ENCODE measurements at regions not wholly inside any gene's neighbourhood (a gene's known extent, or its start where the extent isn't known, plus 50 kb on each side); places are given as distances from the start of the nearest gene placed in this dataset.
"Not testable (repeated sequence)": the region's sequence is repeated elsewhere in the genome, so short reads cannot be mapped to it uniquely, and the experiment has no call there.

DNA sequence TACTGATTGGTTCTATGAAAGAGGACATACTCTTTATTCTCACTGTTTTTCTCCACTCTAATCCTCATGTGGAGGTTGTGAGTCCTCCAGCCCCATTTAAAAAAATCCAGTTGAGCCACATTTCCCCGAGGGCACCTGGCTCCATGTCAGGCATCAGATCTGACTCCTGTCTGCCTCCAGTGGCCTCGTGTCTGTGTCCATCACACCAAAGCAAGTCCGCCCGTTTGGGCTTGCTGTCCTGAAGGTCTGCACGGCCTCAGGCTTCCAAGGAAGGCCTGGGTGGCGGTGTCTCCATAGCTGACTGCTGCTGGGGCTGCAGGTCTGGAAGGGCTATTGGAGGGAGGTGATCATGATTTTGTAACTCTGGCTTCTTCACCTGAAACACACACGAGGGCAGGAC is 233.4 kb upstream of the PLGLB2 start:
- not testable (repeated sequence) for DNase-seq (ENCODE audit: low spot score)

GRCh38 chr2:87515226-87515625 is 232.7 kb upstream of the PLGLB2 start:
- not testable (repeated sequence) for DNase-seq (ENCODE audit: low spot score)

GRCh38 chr2:87515875-87516274 is 232.0 kb upstream of the PLGLB2 start:
- not testable (repeated sequence) for DNase-seq (ENCODE audit: low spot score)

- peak; percentile 18 for DNase-seq (ENCODE audit: low spot score)
Measured at GRCh38 chr2:87516369-87516967, 231.4 kb upstream of the PLGLB2 start.

DNA sequence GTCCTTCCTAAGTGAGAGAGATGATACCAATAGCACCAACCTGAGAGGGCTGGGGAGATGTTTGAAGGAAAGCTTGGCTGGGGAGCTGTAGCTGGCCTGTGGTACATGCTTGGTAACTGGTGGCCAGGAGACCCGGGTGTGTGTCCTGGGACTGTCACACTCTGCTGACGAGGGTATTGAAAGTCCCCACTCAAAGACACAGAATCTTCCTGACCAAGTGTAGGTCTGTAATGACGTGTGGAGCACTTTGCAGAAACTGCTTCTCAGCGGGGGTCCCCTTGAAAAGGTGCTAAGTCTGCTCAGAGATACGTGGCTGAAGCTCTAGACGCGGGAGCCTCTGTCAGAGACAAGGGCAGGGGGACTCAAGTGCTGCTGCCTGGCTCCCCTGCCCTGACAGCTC is 230.4 kb upstream of the PLGLB2 start:
- DNase-seq (ENCODE audit: low spot score): not testable (repeated sequence)

GRCh38 chr2:87518066-87518465 is 229.8 kb upstream of the PLGLB2 start:
- DNase-seq (ENCODE audit: low spot score): not testable (repeated sequence)

- DNase-seq (ENCODE audit: low spot score): not testable (repeated sequence)
Measured at GRCh38 chr2:87518547-87518946, 229.3 kb upstream of the PLGLB2 start.

GRCh38 chr2:87519158-87520011 is 228.5 kb upstream of the PLGLB2 start:
- not testable (repeated sequence) for DNase-seq (ENCODE audit: low spot score)

GRCh38 chr2:87521057-87521456 is 226.8 kb upstream of the PLGLB2 start:
- DNase-seq (ENCODE audit: low spot score): not testable (repeated sequence)

- not testable (repeated sequence) for DNase-seq (ENCODE audit: low spot score)
Measured at GRCh38 chr2:87521489-87521888, 226.4 kb upstream of the PLGLB2 start.

DNA sequence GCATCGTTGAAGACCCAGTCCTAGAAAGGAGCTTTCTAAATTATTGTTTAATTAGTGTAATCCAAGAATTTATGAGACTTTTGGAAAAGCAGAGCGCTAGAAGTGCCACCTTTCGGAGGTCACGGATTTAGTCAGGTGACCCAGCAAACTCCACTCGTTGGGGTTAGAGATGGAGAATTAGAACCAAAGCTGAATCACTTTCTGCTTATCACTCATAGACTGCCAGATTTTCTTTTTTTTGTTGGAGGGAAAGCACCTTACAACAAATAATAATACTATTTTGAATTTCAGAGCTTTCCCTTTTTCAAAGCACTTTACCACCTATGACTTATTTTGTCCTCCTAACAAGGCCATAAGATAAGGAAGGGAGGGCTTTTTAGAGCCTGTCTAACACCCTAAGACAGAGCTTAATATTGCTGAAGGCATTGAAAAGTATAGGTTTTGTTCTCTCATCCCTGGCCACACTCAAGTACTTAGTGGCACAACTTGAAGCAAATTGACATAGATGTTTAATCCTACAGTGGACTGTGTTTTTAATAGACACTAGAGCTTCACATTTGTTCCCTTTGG is 223.2 kb upstream of the PLGLB2 start:
- not testable (repeated sequence) for DNase-seq (ENCODE audit: low spot score)

DNA sequence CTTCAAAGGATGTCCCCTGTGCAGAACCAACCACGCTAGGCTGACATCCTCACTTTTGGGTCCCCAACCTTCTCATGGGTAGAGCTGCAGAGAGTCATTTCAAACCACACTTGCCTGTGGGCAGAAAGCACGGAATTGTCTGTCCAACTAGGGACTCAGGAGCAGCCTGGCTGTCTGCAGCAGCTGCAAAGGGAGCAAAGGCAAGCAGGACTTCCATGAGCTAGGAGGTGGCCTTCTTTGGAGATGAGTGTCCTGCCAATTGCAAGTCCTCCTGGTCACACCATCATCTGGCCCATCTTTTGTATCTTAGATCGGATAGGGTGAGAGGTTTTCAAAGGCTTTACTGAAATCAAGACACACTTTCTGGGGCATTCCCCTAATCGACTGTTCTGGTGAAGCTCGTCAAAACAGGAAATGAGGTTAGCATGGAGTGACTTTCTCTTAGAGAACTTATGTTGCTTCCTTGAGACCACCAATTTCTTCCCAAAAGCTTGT is 222.3 kb upstream of the PLGLB2 start:
- not testable (repeated sequence) for DNase-seq (ENCODE audit: low spot score)

DNA sequence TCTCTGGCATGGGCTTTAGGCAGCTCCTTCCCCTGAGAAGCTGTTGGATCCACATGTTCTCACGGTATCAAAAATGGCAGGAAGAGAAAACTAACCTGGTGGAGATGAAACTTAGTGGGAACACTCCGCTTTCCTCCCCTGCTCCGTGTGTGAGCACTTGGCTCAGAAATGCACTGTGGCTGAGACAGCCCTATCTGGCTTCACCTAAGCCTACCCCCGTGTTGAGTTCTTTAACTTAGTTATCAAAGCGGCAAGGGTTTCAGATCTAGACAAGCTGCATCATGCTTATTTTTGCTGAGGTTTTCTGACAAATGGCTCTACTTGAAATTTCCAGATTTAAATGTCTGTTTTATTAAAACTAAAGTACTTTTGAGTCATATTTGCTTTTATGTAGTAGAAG is 221.6 kb upstream of the PLGLB2 start:
- not testable (repeated sequence) for DNase-seq (ENCODE audit: low spot score)

DNA sequence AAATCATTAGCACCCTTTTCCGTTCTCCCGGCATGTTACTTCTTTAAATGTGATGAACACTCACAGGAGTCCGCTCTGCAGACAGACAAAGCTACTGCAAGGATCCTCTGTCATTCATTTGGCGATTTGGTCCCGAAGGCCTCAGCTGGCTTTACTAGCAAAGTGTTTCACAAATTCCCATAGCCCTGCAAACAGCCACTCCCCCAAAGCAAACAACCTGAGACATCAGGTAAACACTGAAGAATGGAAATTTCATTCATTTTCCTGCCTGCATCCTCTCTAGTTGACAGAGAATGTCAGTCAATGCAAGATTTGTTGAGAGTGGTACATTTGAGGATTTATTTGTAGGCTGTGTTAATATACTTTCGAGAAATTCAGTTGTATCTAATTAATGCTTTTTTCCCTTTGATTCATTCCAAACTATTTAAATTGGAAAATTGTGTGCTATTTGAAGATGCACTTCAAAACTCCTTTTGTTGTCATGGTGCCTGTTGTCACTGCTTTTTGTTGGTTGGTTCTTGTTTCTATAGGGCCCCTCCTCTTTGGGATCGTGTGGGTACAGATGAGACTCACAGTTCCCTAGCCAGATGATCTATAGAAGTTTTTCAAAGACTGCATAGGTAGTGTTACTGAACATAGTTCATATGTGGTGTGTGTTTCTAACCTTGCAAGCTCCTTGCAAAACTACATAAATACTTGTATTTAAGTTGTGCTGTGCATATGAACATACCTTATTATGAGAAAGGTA is 215.7 kb upstream of the PLGLB2 start:
- DNase-seq (ENCODE audit: low spot score): peak; percentile 5

DNA sequence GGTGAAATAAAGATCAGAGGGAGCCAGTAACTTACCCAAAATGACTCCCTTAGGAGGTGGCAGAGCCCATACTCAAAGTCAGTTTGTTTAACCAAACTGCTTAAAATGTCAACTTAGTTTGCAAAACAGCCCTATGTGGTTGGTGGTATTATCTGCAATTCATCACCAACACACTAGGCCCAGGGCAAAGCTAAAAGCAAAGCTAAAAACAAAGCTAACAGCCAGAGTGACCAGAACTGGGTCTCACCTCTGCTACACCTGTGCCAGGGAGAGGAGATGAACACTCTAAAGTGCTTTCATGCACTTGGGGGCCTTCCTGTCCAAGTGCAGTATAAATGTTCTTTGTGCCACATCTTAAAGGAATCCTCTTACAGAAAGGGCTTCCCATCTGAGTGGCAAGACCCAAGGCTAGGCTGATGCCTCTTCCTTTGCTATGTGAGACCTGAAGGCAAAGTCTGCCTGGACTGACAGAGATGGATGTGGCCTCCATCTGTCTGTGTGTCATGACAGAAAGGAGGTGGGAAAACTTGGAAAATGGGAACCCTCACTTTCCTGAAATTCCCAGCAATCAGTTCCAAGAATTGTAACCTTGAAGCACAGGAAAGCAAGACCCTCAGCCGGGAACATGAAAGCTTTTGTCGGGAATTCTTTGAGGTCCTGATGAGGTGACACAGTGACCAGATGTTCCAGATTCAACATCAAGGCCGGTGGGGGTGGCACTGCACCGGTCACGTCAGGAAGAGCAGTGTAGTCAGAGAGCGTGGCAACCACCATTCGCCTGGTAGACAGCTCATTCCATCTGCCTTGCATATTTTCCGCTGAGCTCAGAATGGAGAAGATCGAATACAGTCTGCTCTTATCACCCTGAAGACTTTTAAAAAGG is 214.3 kb upstream of the PLGLB2 start:
- DNase-seq (ENCODE audit: low spot score): peak; percentile 76

GRCh38 chr2:87534273-87534889 is 213.5 kb upstream of the PLGLB2 start:
- DNase-seq (ENCODE audit: low spot score): not testable (repeated sequence)

GRCh38 chr2:87536427-87536826 is 211.5 kb upstream of the PLGLB2 start:
- DNase-seq (ENCODE audit: low spot score): not testable (repeated sequence)

DNA sequence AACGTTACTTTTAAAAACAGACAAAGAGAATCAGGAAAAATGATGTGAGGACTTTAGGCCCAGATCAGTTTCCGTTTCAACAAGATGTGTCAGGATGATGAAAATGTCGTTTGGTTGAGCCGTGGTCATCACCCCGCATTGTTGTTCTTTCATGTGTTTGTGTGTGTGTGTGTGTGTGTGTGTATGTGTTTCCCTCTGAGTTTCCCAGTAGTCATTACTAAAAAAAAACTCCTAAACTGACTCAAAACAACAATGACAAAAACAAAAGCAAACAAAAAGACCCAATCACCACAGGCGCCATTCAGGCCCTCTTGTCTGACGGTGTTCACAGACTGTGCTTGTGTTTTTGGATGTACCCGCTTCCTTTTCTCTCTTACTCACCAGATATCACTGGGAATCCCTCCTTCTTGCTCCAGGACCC is 210.6 kb upstream of the PLGLB2 start:
- DNase-seq (ENCODE audit: low spot score): not testable (repeated sequence)

- DNase-seq (ENCODE audit: low spot score): not testable (repeated sequence)
Measured at GRCh38 chr2:87538268-87538667, 209.6 kb upstream of the PLGLB2 start.

DNA sequence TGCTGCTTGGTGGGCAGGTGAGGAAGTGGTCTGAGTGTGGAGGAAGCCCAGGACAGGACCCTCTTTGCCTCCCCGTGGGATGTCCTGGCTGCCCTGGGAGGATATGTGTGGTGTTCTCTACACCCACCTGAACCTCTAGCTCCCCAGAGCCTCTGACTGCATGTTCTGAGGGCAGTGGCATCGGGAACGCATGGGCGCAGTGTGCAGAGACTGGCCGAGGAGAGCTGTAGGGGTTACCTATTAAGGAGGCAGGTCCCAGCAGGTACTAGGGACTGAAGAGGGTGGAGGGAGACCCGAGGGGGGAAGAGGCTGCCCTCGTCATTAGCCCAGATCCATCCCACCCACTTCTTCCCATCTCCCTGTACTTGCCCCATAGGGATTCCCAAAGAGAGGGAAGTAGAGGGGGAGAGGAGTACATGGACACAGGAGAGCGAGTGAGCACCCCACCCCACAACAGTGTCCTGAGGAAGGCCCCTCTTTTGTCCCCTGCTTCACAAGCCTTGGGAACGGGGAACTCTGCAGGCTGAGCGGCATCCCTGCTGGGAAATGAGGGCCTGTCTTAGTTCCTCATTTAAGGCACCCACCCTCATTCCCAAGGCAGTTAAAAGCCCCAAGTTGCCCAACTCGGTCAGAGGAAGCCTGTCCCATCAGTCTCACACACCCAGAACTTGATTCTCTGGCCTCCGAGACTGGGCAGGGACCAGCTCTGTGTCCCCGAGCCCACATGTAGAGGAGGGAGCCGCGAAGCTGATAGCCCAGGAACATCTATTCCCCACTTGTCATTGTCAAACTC is 208.5 kb upstream of the PLGLB2 start:
- not testable (repeated sequence) for DNase-seq (ENCODE audit: low spot score)
